ENCODE measurements at regions not wholly inside any gene's neighbourhood (a gene's known extent, or its start where the extent isn't known, plus 50 kb on each side); places are given as distances from the start of the nearest gene placed in this dataset.

- Histone ChIP-seq H3K27ac (no peak overlapping the region), H3K4me1 (peaks cover 3 to 17% of the 10 kb centered on the region in 2 donors)
- intact Hi-C loops (cut with DNase I): no loop called here
These were observed 94.3 kb downstream of the OAT start for GRCh38 chr10:124324451-124324850.

GRCh38 chr10:124323806-124324205, 94.9 kb downstream of the OAT start:
- intact Hi-C loops (cut with DNase I): no loop called here
- H3K9me3 ChIP-seq: no peaks in the 10 kb centered on the region
- no peaks in the 10 kb centered on the region for H3K27me3 ChIP-seq
- H3K4me1 ChIP-seq: peaks cover 0 to 13% of the 10 kb centered on the region in 2 donors
- H3K4me3 ChIP-seq: no peak overlapping the region
- peak in 1 of 2 donors; percentile 41 for DNase-seq (ENCODE audit: low spot score in 2 of 2)
- TF ChIP-seq CTCF (IDR thresholded peaks at IDR 0.05): no peak
- H3K36me3 ChIP-seq: no peaks in the 10 kb centered on the region
- H3K27ac ChIP-seq: no peak overlapping the region

More at GRCh38 chr10:124324451-124324850, 94.3 kb downstream of the OAT start:
- Histone ChIP-seq H3K27me3 (no peaks in the 10 kb centered on the region), H3K9me3 (no peaks in the 10 kb centered on the region), H3K4me3 (no peak overlapping the region), H3K36me3 (no peaks in the 10 kb centered on the region)
- no peak for TF ChIP-seq CTCF (IDR thresholded peaks at IDR 0.05)
- DNase-seq (ENCODE audit: low spot score in 2 of 2): peak in 1 of 2 donors; percentile 24

GRCh38 chr10:124323111-124323725, 95.5 kb downstream of the OAT start:
- no peaks in the 10 kb centered on the region for H3K9me3 ChIP-seq
- peak in 1 of 2 donors; percentile 35 for DNase-seq (ENCODE audit: low spot score in 2 of 2)
- peaks cover 0 to 8% of the 10 kb centered on the region in 2 donors for H3K4me1 ChIP-seq
- H3K4me3 ChIP-seq: no peak overlapping the region
- intact Hi-C loops (cut with DNase I): no loop called here
- H3K27ac ChIP-seq: no peak overlapping the region
- no peaks in the 10 kb centered on the region for H3K27me3 ChIP-seq
- no peaks in the 10 kb centered on the region for H3K36me3 ChIP-seq
- no peak for TF ChIP-seq CTCF (IDR thresholded peaks at IDR 0.05)

GRCh38 chr10:124322191-124322980, 96.3 kb downstream of the OAT start:
- Histone ChIP-seq H3K36me3 (no peaks in the 10 kb centered on the region), H3K9me3 (no peaks in the 10 kb centered on the region), H3K4me1 (peaks cover 0 to 2% of the 10 kb centered on the region in 2 donors), H3K27ac (no peak overlapping the region), H3K4me3 (no peak overlapping the region), H3K27me3 (no peaks in the 10 kb centered on the region)
- peak in 1 of 2 donors; percentile 58 for DNase-seq (ENCODE audit: low spot score in 2 of 2)
- no peak for TF ChIP-seq CTCF (IDR thresholded peaks at IDR 0.05)
- intact Hi-C loops (cut with DNase I): no loop called here

GRCh38 chr10:124321433-124322089, 97.2 kb downstream of the OAT start:
- H3K27me3 ChIP-seq: no peaks in the 10 kb centered on the region
- H3K4me3 ChIP-seq: no peak overlapping the region
- no peaks in the 10 kb centered on the region for H3K36me3 ChIP-seq
- intact Hi-C loops (cut with DNase I): no loop called here
- peaks cover 0 to 2% of the 10 kb centered on the region in 2 donors for H3K4me1 ChIP-seq
- DNase-seq (ENCODE audit: low spot score in 2 of 2): peak in 1 of 2 donors; percentile 33
- H3K27ac ChIP-seq: no peak overlapping the region
- no peak for TF ChIP-seq CTCF (IDR thresholded peaks at IDR 0.05)
- no peaks in the 10 kb centered on the region for H3K9me3 ChIP-seq

All from ascending aorta (tissue), 2 donors.